ENCODE measurements at regions not wholly inside any gene's neighbourhood (a gene's known extent, or its start where the extent isn't known, plus 50 kb on each side); places are given as distances from the start of the nearest gene placed in this dataset.

- no peak for DNase-seq (ENCODE audit: low read depth)
- no peak overlapping the region for H3K4me3 ChIP-seq (ENCODE audit: control insufficient read depth, low read depth, low read length)
- no peak for TF ChIP-seq CTCF (IDR thresholded peaks at IDR 0.05; ENCODE audit: control insufficient read depth, insufficient read depth, low read depth, low read length, missing control alignments)
Observed at GRCh38 chr3:110767838-110768237, 303.8 kb upstream of the NECTIN3 start.

- no peak overlapping the region for H3K4me3 ChIP-seq (ENCODE audit: control insufficient read depth, low read depth, low read length)
- peak; percentile 47 for DNase-seq (ENCODE audit: low read depth)
- no peak for TF ChIP-seq CTCF (IDR thresholded peaks at IDR 0.05; ENCODE audit: control insufficient read depth, insufficient read depth, low read depth, low read length, missing control alignments)
Observed at GRCh38 chr3:110773413-110773954, 298.1 kb upstream of the NECTIN3 start.

GRCh38 chr3:110774496-110775265 is 296.9 kb upstream of the NECTIN3 start:
- DNase-seq (ENCODE audit: low read depth): no peak
- no peak overlapping the region for H3K4me3 ChIP-seq (ENCODE audit: control insufficient read depth, low read depth, low read length)
- TF ChIP-seq CTCF (IDR thresholded peaks at IDR 0.05; ENCODE audit: control insufficient read depth, insufficient read depth, low read depth, low read length, missing control alignments): no peak

GRCh38 chr3:110779581-110779980 is 292.0 kb upstream of the NECTIN3 start:
- no peak overlapping the region for H3K4me3 ChIP-seq (ENCODE audit: control insufficient read depth, low read depth, low read length)
- no peak for DNase-seq (ENCODE audit: low read depth)
- TF ChIP-seq CTCF (IDR thresholded peaks at IDR 0.05; ENCODE audit: control insufficient read depth, insufficient read depth, low read depth, low read length, missing control alignments): no peak

- no peak overlapping the region for H3K4me3 ChIP-seq (ENCODE audit: control insufficient read depth, low read depth, low read length)
- no peak for TF ChIP-seq CTCF (IDR thresholded peaks at IDR 0.05; ENCODE audit: control insufficient read depth, insufficient read depth, low read depth, low read length, missing control alignments)
- DNase-seq (ENCODE audit: low read depth): no peak
Observed at GRCh38 chr3:110783541-110783940, 288.1 kb upstream of the NECTIN3 start.

GRCh38 chr3:110788794-110789193 is 282.8 kb upstream of the NECTIN3 start:
- no peak for TF ChIP-seq CTCF (IDR thresholded peaks at IDR 0.05; ENCODE audit: control insufficient read depth, insufficient read depth, low read depth, low read length, missing control alignments)
- H3K4me3 ChIP-seq (ENCODE audit: control insufficient read depth, low read depth, low read length): no peak overlapping the region
- DNase-seq (ENCODE audit: low read depth): no peak
